ENCODE measurements at regions not wholly inside any gene's neighbourhood (a gene's known extent, or its start where the extent isn't known, plus 50 kb on each side); places are given as distances from the start of the nearest gene placed in this dataset.

GRCh38 chr10:90171014-90171722 lies 469.8 kb downstream of the KIF20B start:
- FAIRE-seq, result no peak
- in situ Hi-C loops (cut with HindIII; ENCODE audit: extremely low pct_ligation_motif_present, low pct_unique_long_range_greater_than_20kb), result no loop called here
- H3K9me3 ChIP-seq (ENCODE audit: low read length), result no peaks in the 10 kb centered on the region
- no peak overlapping the region for H2AFZ ChIP-seq (ENCODE audit: low read length)
- ATAC-seq, result no peak
- TF ChIP-seq ETV5 (CRISPR knock-in tag; IDR thresholded peaks at IDR 0.05; ENCODE audit: borderline replicate concordance) (no peak), ZNF747 (CRISPR knock-in tag; IDR thresholded peaks at IDR 0.05; ENCODE audit: borderline replicate concordance) (no peak), AGO2 (optimal IDR thresholded peaks at IDR 0.05; ENCODE audit: low read depth, low read length) (no peak), ZNF569 (CRISPR knock-in tag; IDR thresholded peaks at IDR 0.05; ENCODE audit: borderline replicate concordance) (no peak), ZFP37 (CRISPR knock-in tag; IDR thresholded peaks at IDR 0.05; ENCODE audit: borderline replicate concordance) (no peak), ATF6 (CRISPR knock-in tag; conservative IDR thresholded peaks at IDR 0.05) (no peak), HNRNPL (IDR thresholded peaks at IDR 0.05; ENCODE audit: low read depth, low read length) (no peak), DDIT3 (CRISPR knock-in tag; IDR thresholded peaks at IDR 0.05) (no peak), MEIS1 (CRISPR knock-in tag; IDR thresholded peaks at IDR 0.05; ENCODE audit: borderline replicate concordance) (no peak), RFX1 (IDR thresholded peaks at IDR 0.05) (no peak), MED1 (CRISPR knock-in tag; IDR thresholded peaks at IDR 0.05) (no peak), ZNF530 (CRISPR knock-in tag; IDR thresholded peaks at IDR 0.05; ENCODE audit: low read depth) (no peak), CREB1 (IDR thresholded peaks at IDR 0.05) (no peak), CREB1 (CRISPR knock-in tag; IDR thresholded peaks at IDR 0.05) (no peak), CTCF (CRISPR knock-in tag; IDR thresholded peaks at IDR 0.05) (no peak)
- intact Hi-C loops (cut with micrococcal nuclease; ENCODE audit: unreplicated experiment), result no loop called here
- WGBS (ENCODE audit: low lambda C conversion rate), result 0% methylated on average over 1 of the region's 2 CpGs
- no peak overlapping the region for H3K27ac ChIP-seq (ENCODE audit: extremely low read length, insufficient read depth, low read length)
- DNase-seq (ENCODE audit: low spot score), result no peak
- no peaks in the 10 kb centered on the region for H3K79me2 ChIP-seq (ENCODE audit: insufficient read depth, low read length)
- no peak overlapping the region for H3K4me3 ChIP-seq (replicated peaks in 1 of 3; ENCODE audit: insufficient read depth in 1 of 3, low read depth in 2 of 3, low read length in 3 of 3)
- H3K27me3 ChIP-seq (ENCODE audit: control insufficient read depth in 1 of 2, insufficient read depth in 2 of 2, low read length in 2 of 2), result no peaks in the 10 kb centered on the region
- CTCF ChIA-PET (ENCODE audit: low intra/inter-chr PET ratio, low total read pairs), result no interaction called here
- H3K4me2 ChIP-seq (ENCODE audit: low read depth, low read length), result no peak overlapping the region
- H3K9ac ChIP-seq (ENCODE audit: insufficient read depth, low read depth, low read length), result no peak overlapping the region
- POLR2A ChIA-PET, result no interaction called here
- H3K36me3 ChIP-seq (replicated peaks in 1 of 2; ENCODE audit: control insufficient read depth in 1 of 2, insufficient read depth in 2 of 2, low read length in 2 of 2), result no peaks in the 10 kb centered on the region
- H3K4me1 ChIP-seq (ENCODE audit: insufficient read depth, low read length), result no peaks in the 10 kb centered on the region
- no TSS peak for BruUV-seq (replicated peaks)
- H4K20me1 ChIP-seq (ENCODE audit: insufficient read depth, low read length), result no peaks in the 10 kb centered on the region

Data from HepG2 (cell line).